IPS-NIHi7 (cell line): ENCODE measurements at regions not wholly inside any gene's neighbourhood (a gene's known extent, or its start where the extent isn't known, plus 50 kb on each side); places are given as distances from the start of the nearest gene placed in this dataset.
"Not testable (repeated sequence)": the region's sequence is repeated elsewhere in the genome, so short reads cannot be mapped to it uniquely, and the experiment has no call there.

ENCODE experiments used
- DNase-seq: peaks from one replicate; pipeline ENCODE4 v3.0.0; 2012; ENCODE audit warnings: mixed read lengths; ENCODE audit errors: extremely low spot score

GRCh38 chr2:59259913-59260312 lies 1018.8 kb upstream of the FANCL start:
- DNase-seq = no peak

GRCh38 chr2:59256290-59256689 lies 1015.2 kb upstream of the FANCL start:
- DNase-seq = no peak

GRCh38 chr2:59254279-59254678 lies 1013.2 kb upstream of the FANCL start:
- DNase-seq = no peak

GRCh38 chr2:59250307-59250677 lies 1009.2 kb upstream of the FANCL start:
- DNase-seq = no peak

- no peak for DNase-seq
Observed at GRCh38 chr2:59249441-59250306, 1008.5 kb upstream of the FANCL start.

- no peak for DNase-seq
Observed at GRCh38 chr2:59239146-59239545, 998.0 kb upstream of the FANCL start.

- no peak for DNase-seq
Observed at GRCh38 chr2:59237311-59237710, 996.2 kb upstream of the FANCL start.

GRCh38 chr2:59236723-59237122 lies 995.6 kb upstream of the FANCL start:
- no peak for DNase-seq

GRCh38 chr2:59233920-59234319 lies 992.8 kb upstream of the FANCL start:
- no peak for DNase-seq

GRCh38 chr2:59233448-59233847 lies 992.3 kb upstream of the FANCL start:
- no peak for DNase-seq

GRCh38 chr2:59232394-59233165 lies 991.5 kb upstream of the FANCL start:
- no peak for DNase-seq

- DNase-seq = not testable (repeated sequence)
Observed at GRCh38 chr2:59226362-59226761, 985.2 kb upstream of the FANCL start.

GRCh38 chr2:59223742-59224141 lies 982.6 kb upstream of the FANCL start:
- DNase-seq = no peak

- no peak for DNase-seq
Observed at GRCh38 chr2:59217360-59217759, 976.2 kb upstream of the FANCL start.

GRCh38 chr2:59206361-59206760 lies 965.2 kb upstream of the FANCL start:
- no peak for DNase-seq

- no peak for DNase-seq
Observed at GRCh38 chr2:59204040-59204439, 962.9 kb upstream of the FANCL start.

GRCh38 chr2:59196491-59196890 lies 955.4 kb upstream of the FANCL start:
- no peak for DNase-seq

GRCh38 chr2:59195851-59196250 lies 954.7 kb upstream of the FANCL start:
- DNase-seq = no peak

GRCh38 chr2:59191781-59192180 lies 950.7 kb upstream of the FANCL start:
- no peak for DNase-seq

- DNase-seq = no peak
Observed at GRCh38 chr2:59190518-59190917, 949.4 kb upstream of the FANCL start.

GRCh38 chr2:59184276-59185020 lies 943.3 kb upstream of the FANCL start:
- DNase-seq = no peak

GRCh38 chr2:59183070-59183469 lies 941.9 kb upstream of the FANCL start:
- DNase-seq = no peak
